LNCAP (cell line): ENCODE measurements at regions not wholly inside any gene's neighbourhood (a gene's known extent, or its start where the extent isn't known, plus 50 kb on each side); places are given as distances from the start of the nearest gene placed in this dataset.

Experiments
- CTCF ChIP-seq: fragments of 450-650 bp; IDR thresholded peaks from 2 replicates; pipeline ENCODE4 v1.5.1; 2017; ENCODE audit warnings: mild to moderate bottlenecking

DNA sequence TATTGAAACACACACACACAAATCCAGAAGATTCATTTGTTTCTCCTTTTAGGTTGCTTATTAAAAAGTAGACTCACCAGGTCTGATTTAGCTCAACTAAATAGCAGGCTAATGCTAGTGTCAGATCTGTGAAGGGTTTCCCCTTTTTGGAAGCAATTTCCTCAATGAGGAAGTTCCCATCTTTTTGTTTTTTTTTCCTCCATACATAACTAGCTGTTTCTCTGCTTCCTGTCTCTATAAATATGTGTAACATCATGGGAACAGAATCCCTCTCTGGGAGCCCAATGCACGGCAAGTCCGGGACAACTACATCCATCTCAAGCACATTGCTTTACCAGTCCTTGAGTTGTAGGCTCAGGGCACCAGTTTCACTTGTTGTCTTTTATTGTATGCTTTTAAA lies 1421.1 kb downstream of the PLA2G4A start:
- no peak for TF ChIP-seq CTCF

- TF ChIP-seq CTCF: no peak
Measured at GRCh38 chr1:188251036-188251435, 1422.3 kb downstream of the PLA2G4A start.

DNA sequence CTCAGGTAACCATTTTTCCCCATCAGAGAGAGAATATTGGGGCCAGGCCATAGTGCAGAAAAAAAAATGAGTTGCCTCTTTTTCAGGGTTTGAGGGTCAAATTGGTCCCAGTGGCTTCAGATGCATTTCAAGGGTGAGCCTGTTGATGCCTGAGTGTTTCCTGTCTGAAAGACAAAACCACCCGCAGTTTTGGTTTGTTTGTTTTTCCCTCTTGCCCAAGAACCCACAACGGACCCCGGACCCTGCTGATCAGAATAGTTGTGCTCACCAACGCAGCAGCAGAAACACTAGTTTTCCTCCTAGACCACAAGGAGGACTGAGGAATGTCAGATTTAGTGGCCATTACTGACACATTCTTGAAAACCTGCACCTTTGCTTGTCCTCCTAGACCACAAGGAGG lies 1433.1 kb downstream of the PLA2G4A start:
- no peak for TF ChIP-seq CTCF

- TF ChIP-seq CTCF: no peak
Measured at GRCh38 chr1:188269956-188270355, 1441.2 kb downstream of the PLA2G4A start.

DNA sequence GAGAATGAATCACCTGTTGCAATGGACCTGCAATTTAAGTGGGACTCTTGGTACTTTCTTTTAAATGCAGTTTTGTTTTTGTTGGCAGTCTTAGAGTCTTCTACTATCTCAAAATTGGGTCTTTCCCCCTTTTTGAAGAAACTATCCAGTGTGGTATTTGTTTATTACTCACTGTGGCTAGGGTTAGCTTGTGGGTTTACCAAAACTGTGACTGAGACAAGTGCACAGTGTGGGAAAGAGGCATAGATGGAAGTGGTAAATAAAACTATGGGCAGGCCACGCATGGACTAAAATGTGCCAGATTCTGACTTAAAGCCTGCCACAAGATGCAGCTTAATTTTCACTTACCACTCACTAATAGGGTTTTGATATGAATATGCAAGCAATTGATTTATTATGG lies 1441.7 kb downstream of the PLA2G4A start:
- no peak for TF ChIP-seq CTCF

- TF ChIP-seq CTCF: no peak
Measured at GRCh38 chr1:188277771-188278170, 1449.0 kb downstream of the PLA2G4A start.

DNA sequence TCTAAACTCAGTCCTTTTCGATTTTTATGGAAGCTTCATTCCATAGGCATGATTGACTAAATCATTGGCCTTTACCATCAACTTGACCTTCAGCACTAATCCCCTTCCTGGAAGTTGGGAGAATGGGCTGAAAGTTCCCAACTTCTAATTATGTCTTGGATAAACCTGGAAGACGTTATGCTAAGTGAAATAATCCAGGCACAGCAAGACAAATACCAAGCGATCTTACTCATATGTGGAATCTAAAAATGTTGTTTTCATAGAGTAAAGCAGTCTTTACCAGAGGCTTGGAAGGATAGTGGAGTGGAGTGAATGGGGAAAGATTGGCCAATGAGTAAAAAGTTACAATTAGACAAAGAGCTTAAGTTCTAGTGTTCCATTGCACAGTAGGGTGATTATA lies 1453.2 kb downstream of the PLA2G4A start:
- no peak for TF ChIP-seq CTCF

DNA sequence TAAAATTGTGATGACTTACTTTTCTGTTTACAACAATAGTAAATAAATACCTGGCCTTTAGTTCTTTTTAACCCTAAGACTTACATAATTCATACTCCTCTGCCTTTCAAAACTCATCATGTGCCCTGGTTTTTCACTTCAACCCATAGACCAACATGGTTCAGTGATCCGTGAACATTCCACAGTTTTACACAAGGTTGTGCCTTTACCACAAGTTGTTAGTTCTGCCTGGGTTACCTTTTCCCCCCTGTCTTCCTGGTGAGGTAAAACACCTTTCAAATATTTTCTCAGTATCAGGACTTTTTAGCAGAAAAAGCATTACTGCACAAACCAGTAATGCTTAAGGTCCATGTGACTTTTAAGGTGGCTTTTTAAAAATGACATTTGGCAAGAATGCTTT lies 1466.4 kb downstream of the PLA2G4A start:
- TF ChIP-seq CTCF: no peak
